Inflammatory macrophage treated with lipopolysaccharide for 4 hours (primary cell): ENCODE measurements at regions not wholly inside any gene's neighbourhood (a gene's known extent, or its start where the extent isn't known, plus 50 kb on each side); places are given as distances from the start of the nearest gene placed in this dataset.
"Not testable (repeated sequence)": the region's sequence is repeated elsewhere in the genome, so short reads cannot be mapped to it uniquely, and the experiment has no call there.

Experiments
- DNase-seq: peaks from one replicate; pipeline ENCODE4 v3.0.0-alpha.2; 2020

DNA sequence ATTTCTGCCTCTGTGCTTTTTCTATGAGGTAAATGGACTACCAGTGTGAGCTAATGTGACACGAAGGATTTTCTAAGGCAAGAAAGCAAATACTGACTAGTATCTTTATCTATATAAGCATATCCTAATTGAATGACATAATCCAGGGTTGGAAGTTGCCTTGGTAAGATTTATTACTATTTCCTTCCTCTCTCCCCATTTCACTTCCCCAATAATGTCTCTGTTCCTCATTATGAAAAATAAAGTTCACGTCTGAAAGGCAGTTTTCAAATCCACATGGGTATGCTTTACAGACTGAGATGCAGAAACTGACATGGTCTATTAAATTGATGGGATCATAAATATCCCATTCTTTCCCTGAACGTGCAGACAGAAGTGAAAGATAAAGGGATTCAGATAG, 86.0 kb downstream of the DTWD1 start:
- peak; percentile 88 for DNase-seq

DNA sequence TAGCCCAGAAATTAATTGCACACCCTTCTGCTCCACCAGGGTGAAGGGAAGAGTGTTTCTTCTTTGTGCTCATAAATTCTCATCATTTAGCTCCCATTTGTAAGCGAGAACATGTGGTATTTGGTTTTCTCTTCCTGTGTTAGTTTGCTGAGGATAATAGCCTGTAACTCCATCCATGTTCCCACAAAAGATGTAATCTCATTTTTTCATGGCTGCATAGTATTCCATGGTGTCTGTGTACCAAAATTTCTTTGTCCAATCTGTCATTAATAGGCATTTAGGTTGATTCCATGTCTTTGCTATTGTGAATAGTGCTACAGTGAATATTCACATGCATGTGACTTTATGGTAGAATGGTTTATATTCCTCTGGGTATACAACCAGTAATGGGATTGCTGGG, 86.8 kb downstream of the DTWD1 start:
- DNase-seq = no peak

DNA sequence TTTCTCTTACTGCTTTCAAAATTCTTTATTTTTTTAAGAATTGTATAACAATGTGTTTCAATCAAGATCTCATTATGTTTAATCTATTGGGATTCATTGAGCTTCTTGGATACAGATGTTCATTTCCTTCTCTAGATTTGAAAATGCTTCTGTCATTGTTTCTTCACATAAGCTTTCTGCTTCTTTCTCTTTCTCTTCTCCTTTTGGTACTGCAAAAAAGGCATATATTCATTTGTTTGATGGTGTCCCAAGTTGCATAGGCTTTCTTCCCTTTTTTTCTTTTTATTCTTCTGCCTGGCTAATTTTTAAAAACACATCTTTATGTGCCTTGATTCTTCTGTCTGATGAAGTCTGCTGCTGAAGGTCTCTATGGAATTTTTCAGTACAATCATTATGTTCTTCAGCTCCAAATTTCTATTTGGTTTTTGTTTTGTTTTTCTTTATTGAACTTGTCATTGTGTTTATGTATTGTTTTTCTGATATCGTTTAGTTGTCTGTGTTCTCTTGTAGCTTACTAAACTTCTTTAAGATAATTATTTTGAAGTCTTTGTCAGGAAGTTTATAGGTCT, 88.9 kb downstream of the DTWD1 start:
- peak; percentile 77 for DNase-seq

DNA sequence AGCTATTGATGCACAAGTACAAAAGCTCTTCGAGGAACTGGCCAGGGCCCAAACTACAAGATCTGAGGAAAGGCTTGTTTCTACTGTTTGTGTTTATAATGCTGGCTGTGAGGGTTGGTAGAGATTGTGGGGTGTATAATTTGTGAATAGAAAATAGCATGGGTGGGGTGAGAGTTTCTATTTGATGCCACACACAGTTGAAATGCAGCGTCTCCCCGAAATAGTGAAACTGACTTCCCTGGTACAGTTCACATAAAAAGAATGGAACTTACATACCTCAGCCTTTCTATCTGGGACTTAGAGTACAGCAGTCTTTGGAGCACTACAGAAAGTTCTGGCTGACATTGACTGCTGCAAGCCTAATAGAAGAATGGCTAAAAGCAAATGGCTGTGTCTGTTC, 91.3 kb downstream of the DTWD1 start:
- DNase-seq = no peak

DNA sequence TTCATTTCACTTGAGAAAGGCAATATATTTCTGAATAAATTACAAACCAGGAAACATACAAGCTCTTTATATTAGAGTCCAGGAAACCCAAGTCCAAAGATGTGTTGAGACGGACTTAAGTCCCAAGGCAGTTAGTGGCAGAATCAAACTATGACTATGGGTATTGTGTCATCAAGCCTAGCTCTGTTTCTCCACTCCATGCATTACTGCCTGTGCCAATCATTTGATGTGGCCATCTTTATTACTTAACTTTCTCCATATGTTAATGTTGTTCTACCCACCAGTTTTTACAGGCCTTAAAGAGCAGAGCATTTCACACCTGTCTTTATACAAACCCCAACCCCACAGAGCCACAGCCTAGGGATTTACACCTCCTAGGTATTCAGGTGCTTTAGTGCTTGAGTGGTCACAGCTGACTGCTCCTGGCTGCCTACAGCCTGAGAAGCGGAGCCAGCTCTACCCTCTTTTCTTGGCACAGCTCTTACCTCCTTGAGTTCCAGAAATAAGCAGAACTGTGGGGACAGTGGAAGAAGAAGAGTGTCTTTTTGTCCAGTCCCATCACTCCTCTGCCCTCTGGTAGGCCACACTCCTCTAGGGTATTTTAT, 92.1 kb downstream of the DTWD1 start:
- peak; percentile 70 for DNase-seq

DNA sequence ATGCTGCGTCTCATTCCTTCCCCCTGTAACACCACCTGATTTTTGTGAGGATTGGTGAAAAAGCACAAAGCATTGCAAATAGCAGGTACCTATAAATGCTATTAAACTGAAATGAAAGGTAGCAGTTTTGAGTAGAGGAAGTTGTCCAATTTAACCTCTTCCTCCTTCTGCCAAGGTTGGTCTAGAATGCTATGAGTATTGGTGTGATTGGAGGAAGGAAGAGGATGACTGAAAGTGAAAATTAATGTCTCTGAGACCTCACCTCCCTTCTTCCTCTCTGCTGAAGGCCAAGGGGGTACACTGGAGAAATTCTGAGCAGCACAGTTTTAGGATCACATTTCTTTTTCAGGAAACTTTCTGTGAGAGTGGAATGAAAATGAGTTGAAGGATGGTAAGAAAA, 94.4 kb downstream of the DTWD1 start:
- peak; percentile 43 for DNase-seq

DNA sequence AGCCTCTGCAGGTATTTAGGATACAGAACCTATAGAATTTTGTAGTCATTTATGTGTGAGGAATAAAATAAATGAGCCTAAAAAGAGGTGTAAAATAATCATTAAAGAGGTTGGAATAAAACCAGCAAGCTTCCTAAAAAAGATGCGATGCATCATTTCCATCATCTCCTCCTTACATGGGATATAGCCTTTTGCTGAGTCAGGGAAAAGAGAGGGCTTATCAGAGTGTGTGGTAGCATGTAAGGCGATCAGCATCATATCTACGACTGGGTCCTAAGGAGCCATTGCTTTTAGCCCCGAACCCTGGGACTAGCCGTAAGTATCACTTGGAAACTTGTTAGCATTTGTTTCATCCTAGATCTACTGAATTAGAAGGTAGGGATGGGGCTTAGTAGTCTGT, 94.9 kb downstream of the DTWD1 start:
- DNase-seq = no peak

DNA sequence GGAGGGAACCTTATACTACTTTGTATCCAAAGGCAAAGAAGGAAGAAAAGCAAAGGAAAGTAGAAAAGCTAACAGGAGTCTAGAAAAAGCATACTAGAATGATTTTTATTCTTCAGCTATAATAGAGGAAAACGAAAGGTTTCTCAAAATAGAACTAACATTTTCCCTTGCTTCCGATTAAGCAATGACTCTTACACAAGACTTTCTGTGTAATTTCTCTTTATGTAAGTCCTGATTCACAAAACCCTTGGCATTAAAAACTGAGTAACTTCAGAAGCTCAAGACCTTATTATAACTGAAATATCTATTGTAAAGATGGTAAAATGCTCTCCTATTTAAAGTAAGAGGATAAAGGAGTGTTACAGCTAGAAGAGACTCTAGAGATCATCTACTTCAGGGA, 97.4 kb downstream of the DTWD1 start:
- DNase-seq = peak; percentile 93

DNA sequence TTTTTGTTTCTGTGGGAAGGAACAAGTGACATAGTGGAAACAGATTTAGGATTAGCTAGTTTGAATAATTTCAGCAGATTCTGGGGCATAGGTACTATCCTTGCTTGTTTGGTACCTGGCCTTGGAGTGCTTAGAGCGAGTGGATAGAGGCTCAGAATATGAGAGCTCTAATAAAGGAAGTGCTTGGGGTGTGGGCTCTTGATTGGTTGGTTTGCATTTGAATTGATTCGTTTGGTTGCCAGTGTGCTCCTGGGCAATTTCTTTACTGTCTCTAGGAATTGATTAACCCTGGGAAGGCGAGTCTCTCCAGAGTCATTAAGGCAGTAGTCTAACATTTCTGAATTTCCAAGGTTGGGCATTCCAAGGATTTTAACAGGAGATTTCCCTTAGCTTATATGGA, 98.0 kb downstream of the DTWD1 start:
- DNase-seq = no peak

DNA sequence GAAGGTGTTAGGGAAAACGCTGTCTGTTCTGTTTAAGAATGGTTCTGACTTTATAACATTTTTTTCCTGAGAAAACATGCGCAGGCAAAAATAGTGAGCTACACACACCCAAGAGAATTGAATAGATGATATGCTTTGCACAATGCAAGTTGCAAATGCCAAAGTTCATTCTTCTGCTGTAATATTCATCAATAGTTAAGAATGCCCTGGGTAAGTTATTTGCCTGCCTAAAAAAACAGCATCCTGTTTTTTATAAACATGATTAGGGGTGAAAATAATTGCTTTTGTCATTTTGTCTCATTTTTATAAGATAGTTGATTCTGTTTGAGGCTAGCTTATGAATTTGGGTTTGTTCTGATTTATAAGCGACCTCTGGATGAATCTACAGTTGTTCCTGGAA, 99.4 kb downstream of the DTWD1 start:
- DNase-seq = no peak

DNA sequence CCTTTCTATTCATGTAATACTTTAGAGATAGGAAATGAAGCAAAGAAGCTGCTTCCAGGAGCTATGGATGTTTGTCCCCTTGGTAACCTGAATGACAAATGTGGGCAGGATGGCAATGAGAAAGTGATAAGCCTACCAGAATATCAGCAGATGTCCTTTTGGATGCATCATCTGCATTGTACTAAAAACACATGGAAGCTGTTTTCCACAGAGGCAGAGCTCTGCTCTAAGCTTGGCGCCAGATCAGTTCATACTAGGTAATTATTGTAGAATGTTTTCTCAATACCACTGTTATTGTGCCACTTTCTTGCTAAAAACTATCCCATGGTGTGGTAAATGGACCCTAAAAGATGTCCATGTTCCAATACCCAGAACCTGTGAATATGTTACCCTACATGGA, 100.2 kb downstream of the DTWD1 start:
- no peak for DNase-seq

DNA sequence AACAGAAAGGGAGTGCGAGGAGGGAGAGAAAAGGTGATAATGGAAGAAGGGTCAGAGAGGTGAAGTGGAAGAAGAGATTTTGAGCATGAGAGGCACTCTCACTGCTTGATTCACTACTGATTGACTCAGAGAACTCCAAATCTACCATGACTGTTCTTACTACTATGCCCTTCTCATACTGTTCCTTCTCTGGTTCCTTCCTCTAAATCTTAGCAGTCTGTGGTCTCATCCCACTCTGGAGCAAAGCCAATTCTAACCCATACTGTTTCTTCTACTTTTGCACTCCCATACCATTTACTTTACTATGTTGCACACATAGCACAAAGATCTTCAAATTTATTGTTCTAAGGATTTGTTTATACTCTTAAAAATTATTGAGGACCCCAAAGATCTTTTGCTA, 100.8 kb downstream of the DTWD1 start:
- no peak for DNase-seq

DNA sequence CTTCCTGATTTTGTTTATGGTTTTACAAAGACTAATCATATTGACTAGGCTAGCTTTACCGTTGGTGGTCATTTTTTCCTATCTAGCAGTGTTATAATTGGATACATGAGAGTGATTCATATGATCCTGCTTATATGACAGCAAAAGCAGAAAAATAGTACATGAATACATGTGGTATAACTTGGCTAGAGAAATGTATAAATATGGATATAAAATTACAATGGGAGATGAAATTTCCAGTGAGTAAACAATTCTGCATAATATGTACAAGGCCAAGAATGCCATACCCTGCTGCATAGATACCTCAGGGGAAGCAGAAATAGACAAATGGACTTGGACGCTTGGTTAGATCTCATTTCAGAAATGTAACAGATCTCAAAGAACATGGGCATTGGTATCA, 103.1 kb downstream of the DTWD1 start:
- DNase-seq = no peak

DNA sequence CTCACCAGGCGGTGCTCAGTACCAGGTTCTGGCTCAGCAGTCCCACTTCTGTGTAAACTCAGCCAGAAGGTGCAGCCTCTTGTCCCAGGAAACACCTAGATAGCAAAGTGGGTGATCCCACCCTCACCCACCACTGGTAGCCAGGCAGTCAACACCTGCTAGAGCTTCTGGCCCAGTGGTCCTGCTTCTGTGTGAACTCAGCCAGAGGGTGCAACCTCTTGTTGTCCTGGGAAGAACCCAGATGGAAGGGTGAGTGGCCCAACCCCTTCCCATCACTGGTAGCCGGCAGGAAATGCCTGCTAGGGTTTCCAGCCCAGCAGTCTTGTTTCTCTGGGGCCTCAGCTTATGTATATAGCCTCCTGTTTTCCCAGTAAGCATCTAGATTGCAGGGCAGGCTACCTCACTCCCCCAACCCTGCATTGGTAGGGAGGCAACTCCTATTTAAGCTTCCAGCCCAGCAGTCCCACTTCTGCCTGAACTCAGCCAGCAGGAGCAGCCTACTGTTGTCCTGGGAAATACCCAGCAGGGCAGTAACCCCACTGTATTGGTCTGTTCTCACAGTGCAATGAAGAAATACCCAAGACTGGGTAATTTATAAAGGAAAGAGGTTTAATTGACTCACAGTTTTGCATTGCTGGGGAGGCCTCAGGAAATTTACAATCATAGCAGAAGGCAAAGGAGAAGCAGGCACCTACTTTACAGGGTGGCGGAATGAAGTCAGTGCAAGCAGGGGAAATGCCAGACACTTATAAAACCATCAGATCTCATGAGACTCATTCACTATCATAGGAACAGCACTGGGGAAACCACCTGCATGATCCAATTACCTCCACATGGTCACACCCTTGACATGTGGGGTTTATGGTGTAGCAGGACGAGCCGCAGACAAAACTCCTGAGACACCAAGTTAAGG, 110.6 kb downstream of the DTWD1 start:
- peak; percentile 77 for DNase-seq

DNA sequence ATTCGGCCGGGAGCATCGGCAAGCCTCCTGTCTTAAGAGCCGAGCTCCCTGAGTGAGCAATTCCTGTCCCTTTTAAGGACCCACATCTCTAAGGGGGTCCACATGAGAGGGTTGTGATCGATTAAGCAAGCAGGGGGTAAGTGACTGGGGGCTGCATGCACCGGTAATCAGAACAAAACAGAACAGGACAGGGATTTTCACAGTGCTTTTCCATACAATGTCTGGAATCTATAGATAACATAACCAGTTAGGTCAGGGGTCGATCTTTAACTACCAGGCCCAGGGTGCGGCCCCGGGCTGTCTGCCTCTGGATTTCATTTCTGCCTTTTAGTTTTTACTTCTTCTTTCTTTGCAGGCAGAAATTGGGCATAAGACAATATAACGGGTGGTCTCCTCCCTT, 111.3 kb downstream of the DTWD1 start:
- DNase-seq = not testable (repeated sequence)

DNA sequence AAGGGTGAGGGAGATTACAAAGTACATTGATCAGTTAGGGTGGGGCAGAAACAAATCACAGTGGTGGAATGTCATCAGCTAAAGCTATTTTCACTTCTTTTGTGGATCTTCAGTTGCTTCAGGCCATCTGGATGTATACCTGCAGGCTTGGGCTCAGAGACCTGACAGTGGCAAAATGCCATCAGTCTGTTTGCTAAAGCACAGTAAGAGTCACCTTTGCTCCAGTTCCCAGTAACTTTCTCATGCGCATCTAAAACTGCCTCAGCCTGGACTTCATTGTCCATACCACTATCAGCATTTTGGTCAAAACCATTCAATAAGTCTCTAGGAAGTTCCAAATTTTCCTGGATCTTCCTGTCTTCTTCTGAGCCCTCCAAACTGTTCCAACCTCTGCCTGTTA, 113.2 kb downstream of the DTWD1 start:
- DNase-seq = not testable (repeated sequence)

DNA sequence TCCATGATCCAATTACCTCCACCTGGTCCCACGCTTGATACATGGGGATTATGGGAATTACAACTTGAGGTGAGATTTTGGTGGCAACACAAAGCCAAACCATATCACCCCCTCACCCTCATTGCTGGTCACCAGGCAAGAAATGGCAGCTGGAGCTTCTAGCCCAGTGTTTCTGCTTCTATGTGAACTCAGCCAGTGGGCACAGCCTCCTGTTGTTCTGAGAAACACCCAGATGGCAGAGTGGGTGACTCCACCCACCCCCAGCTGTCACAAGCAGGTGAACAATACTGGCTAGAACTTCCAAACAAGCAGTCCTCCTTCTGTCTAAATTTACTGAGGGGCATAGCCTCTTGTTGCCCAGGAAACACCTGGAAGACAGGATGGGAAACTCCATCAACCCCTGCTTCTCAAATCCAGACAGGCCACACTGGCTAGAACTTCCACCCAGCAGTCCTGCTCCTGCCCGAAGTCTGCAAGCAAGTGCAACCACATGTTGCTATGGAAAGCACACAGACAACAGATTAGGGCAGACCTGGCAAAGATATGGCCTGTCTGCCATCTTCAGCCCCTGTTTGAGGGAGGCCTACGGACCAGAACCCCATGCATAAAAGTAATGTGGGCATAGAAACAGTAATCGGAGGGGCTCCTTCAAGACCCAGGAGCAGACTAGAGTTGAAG, 114.1 kb downstream of the DTWD1 start:
- DNase-seq = no peak

DNA sequence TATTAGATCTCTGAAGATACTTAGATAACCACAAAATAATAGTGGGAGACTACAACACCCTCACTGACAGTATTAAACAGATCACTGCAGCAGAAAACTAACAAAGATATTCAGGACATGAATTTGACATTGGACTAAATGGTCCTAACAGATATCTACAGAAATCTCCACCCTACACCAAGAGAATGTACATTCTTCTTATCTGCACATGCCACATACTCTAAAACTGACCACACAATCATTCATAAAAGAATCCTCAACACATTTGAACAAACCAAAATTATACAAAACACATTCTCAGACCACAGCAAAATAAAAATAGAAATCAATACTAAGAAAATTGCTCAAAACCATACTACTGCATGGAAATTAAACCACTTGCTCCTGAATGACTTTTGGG, 116.3 kb downstream of the DTWD1 start:
- no peak for DNase-seq

DNA sequence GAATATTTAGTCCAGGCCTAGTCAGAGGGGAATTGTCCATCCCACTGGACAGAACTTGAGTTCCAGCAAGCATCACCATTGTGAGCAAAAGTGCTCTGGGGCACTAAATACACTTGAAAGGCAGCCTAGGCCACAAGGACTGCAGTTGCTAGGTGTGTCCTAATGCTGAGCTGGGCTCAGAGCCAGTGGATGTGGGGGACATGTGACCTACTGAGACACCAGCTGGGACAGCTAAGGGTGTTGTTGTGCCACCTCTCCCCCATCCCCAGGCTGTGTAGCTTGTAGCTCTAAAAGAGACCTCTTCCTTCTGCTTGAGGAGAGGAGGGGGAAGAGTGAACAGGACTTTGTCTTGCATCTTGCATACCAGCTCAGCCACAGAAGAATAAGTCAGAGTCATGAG, 120.9 kb downstream of the DTWD1 start:
- DNase-seq = no peak

DNA sequence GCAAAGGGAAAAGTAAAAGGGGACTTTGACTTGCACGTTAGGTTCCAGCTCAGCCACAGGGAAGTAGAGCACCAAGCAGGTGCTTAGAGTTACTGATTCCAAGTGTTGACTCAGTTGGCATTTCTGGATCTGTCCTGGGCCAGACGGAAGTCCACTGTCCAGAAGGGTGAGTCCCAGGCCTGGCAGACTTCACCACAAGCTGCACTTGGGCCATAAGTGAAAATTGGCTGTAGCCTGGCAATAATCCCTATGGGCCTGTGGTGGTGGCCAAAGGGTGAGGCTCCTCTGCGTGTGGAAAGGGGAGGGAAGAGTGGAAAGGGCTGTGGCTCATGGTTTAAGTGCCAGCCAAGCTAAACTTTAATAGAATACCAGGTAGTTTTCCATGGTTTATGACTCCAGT, 121.5 kb downstream of the DTWD1 start:
- DNase-seq = no peak

DNA sequence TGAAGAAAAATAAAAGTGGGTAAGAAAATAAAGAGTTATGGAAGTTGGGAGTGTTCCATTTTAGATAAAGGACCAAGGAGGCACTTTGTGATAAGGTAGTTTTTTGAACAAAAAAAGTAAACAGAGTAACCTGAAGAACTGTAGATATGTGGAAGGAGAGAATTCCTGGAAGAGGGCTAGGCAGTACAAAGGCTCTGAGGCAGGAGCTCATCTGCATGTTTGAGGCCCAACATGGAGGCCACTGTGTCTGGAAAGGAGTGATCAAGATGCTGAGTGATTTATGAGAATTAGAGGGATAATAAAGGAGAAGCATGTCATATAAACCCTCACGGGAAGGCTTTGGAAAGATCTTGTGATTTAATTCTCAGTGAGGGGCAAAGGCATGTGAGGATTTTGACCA, 126.5 kb downstream of the DTWD1 start:
- DNase-seq = no peak

DNA sequence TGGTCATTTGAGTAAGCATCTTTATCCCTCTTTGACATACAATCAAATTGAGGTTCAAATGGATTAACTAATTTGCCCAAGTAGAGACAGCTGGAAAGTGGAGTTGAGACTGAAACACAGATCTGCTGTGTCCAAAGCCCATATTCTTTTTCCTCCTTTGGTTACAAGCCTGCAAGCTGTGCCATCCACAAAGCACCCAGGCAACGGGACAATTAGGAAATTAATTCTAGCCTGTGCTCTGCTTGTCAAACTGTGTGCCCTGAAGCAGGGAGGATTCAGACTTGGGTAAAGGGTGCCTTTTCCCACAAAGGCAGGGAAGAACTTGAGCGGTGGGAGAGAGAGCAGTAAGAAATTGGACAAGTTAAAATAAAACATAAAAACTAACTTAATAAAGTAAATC, 127.9 kb downstream of the DTWD1 start:
- DNase-seq = no peak

DNA sequence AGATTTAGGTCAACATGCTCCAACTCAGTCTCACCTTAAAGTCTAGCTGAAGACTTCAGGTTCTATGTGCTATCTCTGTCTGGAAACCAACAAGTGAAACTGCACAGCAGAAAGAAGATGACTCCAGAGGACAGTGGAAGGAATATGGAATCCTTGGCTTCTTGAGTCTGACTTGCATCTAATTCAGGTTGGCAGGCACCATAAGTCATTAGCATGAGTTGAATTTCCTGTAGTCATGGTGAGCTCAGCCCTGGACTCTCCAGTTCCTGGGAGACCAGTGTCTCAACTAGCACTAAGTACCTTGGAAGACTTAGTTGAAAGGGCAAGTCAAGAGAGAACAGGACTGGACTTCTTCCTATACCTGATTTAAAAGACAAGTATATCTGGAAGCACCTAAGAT, 129.7 kb downstream of the DTWD1 start:
- no peak for DNase-seq

DNA sequence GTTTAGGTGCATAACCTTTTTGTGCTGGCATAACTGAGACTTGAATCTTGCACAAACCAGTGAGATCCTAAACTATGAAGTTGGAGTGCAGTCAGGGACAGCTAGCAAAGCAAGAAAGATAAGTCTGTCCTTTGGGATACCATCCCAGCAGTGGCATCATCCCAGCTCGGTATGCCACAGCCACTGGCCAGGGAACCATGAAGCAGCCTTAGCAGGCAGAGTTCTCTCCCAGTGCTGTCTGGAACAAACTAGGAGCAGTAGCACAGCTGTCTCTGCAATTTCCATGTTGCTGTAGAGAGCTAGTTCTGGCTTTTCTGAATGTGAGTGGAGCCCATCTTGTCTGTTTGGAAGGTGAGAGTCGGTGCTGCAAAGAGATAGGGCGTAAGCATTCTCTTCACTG, 130.3 kb downstream of the DTWD1 start:
- DNase-seq = no peak
